ENCODE measurements at regions not wholly inside any gene's neighbourhood (a gene's known extent, or its start where the extent isn't known, plus 50 kb on each side); places are given as distances from the start of the nearest gene placed in this dataset.

DNA sequence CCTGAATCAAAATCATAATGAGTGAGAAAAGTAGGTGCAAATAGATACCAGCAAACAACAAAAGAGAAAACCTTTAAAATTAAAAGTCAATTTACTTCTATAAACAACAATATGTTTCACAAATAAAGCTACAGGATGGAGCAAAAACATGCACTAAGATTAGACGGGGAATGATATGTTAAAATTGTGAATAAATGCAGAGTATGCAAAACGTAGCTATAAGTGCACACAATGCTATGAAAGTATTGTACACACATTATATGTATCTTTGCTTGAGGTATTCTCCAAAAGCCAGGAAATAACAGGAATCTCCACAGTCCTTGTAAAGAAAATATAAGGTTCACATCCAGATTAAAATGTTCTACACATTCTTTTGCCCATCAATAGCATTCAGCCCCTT, 523.9 kb downstream of the EFNB2 start:
- no peak for DNase-seq

DNA sequence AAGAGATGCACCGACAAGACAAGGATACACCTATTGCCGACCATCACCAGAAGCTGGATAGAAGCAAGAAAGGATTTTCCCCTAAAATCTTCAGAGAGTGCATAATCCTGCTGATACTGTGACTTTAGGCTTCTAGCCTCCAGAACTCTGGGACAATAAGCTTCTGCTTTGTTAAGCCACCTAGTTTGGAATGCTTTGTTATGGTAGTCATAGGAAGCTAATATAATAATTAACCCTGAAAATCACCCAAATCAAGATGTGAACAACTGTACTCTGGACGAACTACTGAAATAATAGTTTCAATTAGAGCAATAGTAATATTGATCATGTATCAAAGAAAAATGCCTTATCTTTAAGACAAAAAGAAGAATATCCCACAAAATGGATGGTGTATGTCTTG, 524.6 kb downstream of the EFNB2 start:
- no peak for DNase-seq

DNA sequence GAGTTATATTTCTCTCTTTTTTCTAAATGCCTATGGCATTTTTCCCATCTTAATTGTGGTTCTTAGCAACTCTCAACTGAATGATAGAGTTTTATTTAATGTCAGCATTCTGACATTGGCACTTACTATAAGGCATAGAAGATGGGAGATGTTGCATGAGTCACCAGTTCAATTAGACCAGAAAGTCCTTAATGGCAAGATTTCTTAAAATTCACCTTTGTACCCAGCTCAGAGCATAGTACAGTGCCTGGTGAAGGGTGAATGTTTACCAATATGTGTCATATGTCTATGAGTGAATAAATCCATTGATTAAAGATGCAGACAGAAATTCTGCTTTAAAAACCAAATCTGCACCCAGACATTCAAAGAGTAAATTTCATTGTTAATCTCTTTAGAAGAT, 526.9 kb downstream of the EFNB2 start:
- no peak for DNase-seq

DNA sequence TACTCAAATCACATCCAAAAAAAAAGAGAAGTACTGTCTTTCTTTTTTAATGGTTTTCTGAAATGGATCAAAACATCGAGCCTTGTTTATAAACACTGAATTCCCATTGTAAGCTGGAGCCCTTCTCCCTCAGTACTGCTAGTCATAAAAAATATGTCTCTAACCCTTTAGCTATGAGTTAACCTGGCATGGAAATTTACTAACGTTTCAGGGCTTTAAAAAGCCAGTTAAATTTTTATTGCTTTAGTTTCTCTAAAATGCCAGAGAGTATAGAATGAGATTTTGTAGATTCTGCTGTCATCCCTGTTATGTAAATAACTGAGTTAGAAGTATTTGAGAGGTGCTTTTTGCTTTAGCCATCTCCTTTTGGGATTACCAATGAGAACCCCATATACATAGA, 528.3 kb downstream of the EFNB2 start:
- DNase-seq = no peak

DNA sequence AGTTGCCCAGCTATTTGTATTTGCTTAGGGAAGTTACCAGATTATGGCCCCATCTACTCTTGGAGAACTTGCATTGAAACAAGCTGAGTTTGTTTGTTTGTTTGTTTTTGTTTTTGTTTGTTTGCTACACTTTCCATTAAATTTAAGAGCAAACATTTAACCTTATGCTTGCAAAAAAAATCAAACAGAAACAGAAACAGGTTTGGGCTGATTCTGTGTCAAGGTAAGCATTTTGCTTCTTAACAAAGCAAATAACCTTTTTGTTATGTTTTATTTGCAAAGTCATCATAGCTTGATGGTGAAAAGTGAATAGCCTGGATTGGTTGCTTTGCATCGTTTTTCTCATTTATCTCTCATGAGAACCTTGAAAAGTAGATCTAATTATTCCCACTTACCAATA, 531.8 kb downstream of the EFNB2 start:
- DNase-seq = no peak

DNA sequence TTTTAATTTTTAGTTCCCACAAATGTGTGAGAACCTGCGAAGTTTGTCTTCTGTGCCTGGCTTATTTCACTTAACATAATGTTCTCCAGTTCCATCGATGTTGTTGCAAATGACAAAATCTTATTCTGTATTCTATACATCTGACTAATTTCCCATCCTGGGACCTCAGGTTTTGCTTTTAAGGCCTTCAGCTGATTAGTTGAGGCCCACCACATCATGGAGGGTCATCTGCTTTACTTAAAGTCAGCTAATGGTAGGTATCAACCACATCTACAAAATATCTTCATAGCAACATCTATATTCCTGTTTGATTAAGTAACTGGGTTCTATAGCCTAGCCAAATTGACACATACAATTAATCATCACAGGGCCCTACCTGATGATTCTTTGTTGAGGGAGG, 534.0 kb downstream of the EFNB2 start:
- no peak for DNase-seq

DNA sequence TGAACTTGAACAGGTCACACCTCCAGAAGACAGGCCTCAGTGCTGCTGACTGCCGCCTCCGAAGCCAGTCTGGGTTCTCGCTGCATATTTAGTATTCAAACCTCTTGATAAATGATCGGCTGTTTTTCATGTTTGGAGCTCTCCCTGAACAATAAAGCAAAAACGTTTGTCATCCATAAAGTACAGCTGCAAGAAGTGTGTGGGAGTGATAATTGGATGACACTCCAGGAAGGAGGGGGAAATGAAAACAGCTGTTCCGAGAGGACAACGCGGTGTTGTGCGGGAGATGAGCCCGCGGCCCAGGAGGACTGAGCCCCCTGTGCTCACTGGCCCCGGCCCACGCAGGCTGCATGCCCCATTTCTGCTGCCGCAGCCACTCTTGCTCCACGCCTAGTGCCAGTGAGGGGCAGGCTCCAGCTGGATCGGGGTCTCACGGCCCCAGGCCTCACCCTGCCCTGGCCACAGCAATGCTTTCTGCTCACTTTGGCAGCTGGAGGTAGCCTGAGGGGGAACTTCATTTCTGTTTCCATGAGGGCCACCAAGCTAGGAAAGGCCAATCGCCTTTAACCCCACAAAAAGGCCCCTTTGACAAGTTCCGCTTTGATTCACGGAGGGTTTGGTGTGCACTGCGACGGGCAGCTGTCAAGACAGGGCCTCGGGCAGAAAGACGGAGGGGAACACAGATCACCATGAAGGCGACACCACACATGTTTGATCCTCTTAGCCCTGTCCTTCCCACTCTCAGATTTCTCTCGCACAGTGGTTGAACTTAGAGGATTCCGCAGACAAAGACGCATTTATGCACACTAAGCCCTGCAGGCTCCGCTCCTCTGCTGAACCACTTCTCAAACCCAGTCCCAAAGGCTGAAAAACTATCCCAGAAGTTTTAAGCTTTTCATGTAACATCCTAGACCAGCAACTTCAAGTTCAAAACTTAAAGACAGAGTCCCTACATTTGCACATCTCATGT, 537.6 kb downstream of the EFNB2 start:
- DNase-seq = no peak

DNA sequence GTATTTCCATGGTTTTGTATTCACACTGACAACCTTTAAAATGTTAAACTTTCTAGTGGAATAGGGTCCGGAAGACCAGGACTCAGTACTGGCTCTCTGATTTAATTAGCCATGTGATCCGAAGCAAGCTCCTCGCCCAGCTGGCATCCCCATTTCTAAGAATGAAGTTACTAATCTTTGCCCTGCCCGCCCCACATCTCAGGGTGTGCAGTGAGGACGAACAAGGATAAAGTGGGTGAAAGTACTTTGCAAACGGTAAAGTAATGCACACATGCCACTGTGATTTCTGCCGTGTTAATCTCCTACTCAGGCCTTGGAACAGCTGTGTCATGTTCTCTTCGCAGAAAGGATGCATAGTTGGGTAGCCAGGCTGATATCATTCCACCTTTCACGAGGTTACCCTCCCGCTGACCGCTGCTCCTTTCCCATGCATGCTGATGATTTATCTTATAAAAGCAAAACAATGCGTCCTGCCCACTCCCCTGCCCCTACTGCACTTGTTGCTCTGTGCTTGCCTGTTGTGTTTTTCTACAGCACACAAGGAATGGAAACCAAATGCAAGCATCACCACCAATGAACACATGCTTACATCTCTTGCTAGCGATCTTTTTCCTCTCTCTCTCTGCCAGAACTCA, 539.0 kb downstream of the EFNB2 start:
- no peak for DNase-seq

DNA sequence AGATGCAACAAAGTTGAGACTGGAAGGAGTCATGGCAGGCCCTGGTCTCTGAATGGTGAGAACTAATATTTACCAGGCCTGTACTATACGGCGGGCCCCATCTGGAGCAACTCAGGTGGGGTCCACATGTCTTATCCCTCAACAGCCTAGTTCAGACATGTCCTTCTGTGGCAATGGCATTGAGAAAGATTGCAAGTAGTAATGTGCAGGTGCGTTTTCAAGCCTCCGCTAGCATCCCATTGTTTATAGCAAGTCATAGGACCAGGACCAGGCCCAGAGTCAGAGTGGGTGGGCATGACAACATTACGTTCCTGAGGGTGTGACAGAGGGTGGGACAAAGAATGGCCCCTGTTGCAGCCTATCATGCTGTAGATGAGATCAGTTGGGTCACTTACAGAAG, 541.1 kb downstream of the EFNB2 start:
- no peak for DNase-seq

DNA sequence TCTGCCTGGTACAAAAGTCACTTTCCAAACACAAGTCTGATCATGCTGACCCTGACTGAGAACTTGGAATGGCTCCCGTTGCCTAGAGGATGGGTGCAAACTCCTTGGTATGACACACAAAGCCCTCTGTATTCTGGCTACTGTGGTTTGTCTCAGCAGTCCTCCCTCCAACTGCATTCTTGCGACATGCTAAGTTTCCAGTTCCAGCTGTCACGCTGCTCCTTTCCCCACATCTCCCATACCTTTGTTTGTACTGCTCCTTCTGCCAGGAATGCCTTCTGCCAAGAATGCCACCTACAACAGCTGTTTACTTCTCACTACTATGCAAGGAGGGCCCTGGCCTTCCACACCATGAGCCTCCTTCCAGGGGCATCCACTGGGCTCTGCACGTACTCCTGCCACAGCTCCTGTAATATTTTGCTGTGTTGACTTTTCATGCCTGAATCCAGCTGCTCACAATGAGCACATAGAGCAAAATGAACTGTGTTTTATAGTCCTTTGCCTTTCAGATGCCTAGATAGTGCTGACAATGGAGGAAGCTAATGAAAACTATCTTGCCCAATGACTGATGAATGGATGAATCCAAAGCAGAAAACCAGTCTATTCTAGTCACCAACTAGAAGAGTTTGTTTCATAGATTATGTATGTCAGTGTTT, 543.7 kb downstream of the EFNB2 start:
- DNase-seq = no peak

DNA sequence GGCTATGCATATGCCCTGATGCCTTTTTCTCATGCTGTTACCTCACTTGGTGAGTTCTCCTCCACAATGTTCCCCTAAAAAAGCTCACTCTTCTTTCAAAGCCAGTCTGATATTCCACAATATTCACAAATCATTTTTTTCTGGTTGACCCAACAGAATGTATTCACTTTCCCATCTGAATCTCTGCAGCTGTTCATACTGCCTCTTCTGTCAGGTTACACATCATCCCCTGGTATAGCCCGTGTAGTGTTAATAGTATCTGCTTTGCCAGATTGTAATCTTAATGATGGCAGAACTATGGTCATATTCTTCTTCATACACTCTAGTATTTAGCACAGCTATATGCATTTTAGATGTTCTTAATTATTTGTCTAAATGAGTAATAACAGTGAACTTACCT, 544.3 kb downstream of the EFNB2 start:
- DNase-seq = no peak

DNA sequence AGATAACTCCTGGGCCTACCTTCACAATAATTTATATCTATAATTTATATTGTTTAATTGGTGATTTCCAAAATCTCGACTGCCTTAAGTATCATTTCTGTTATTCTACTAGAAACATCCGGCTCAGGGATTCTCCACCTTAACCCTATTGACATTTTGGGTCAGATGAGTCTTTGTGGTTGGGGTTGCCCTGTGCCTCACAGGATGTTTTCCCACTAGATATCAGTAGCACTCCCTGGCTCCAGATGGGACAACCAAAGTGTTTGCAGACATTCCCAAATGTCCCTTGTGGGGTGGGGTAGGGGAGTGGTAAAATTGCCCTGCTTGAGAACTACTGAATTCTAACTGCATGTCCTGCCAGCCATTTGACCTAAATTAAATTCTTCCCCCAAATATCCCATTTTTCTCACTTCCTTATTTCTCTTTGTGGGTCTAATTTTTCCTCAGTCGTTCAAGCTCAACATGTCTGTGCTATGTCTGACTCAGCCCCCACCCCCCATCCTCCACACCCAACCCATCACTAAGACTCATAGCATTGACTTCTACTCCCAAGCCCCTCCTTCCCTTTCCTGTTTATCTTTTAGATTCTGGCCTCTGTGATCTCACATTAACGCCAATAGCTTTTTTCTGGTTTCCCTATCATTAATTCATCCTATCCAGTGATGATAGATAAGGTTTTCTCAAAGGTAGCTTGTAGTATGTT, 545.1 kb downstream of the EFNB2 start:
- no peak for DNase-seq

DNA sequence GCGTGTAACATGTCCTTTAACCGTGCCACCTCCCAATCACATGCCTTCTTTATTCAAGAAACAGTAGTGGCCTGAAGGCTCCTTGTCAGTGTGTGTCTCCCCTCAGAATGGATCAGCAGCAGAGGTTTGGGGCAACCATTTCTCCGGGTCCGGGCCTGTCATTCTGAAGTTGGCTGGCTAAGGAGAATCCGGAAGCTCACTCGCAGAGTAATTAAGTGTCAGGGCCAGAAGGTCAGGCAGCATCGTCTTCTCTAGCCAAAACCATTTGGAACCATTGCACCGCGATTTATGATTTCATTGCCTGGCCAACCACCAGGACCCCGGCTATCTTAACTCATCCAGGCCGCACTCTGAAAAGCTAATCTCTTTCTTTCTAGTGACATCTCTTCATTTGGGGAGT, 550.8 kb downstream of the EFNB2 start:
- no peak for DNase-seq

DNA sequence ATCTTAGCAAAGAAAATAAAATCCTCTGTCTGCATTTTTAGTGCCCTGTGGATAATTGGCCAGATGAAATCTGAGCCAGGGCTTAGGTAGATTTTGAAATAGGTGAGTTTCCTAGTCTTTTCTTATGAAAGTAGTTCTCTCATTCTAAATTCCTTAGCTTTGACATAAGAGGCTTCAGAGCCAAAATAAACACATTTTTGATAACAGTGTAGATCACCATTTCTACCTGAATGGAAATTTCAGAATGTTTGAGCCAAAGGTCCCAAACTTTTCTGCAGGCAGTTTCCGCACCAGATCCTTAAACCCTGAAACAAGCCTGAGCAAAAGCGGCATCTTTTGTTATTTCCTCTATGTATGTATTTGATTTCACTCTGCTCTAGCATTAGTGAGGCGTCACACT, 551.2 kb downstream of the EFNB2 start:
- DNase-seq = no peak

DNA sequence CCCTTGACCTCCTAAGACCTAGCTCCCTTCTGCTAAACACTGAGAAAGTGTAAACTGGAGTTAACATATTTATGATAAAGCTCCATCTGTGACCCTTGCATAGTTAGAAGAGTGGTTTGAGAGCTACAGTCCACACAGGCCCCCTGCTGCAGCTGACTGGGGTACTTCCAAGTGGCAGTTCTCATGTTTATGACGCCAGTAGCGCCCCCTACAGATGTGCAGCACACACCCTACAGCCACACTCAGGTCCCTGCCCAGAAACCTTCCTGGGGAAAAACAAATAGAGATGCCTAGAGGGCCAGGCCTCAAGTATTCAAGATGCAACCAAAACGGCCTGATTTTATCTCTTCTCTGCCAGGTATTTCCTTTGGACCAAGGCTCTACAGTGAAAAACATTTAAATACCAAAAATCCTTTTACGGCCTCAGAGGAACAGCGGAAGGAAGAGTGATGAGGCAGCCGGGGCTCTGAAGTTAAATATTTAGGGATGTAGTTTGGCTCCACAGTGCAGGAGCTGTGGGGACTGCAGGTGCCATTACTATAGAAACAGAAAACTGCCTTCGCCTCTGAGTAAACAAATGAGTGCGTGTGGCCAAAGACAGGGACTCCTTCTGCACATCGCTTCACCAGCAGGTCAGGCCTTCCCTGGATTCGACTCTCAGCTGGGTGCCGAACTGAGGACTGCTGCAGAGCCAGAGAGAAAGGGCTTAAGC, 553.1 kb downstream of the EFNB2 start:
- DNase-seq = no peak

DNA sequence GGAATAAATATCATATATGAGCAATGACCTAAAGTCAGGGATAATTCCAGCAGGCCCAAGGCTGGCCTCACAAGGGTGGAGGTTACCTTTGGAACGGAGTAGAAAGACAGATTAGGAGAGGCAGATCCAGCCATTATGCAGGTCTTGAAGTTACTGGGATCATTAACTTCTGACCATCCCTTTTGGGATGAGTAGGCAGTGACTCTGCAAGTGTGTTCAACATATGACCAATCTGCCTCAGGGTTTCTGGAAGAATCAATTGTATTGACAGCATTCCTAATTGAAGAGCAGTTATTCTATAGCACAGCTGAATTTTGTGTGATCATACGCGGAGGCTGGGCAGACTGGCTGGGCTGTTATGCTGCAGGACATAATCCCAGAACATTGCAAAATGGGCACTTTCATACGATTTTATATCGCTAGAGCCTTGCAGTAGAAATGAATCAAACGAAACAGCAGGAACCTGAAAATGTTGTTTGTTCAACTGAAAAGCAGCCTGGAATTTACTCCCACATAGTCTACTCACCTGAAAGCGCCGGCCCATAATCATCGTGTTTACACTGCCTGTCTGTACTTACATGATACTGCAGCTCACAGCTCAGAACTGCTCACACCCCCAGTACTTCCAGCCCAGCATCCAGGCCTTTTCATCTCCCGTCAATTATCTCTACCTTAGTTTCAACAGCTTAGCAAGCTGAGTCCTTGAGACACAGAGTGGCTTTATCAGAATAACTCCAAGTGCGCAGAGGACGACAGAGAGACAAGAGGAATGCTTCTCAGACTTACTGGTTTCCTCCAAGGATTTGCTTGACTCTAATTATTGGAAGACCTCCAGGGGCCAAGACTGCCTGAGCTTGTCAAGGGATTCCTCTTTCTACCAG, 556.1 kb downstream of the EFNB2 start:
- DNase-seq = no peak

DNA sequence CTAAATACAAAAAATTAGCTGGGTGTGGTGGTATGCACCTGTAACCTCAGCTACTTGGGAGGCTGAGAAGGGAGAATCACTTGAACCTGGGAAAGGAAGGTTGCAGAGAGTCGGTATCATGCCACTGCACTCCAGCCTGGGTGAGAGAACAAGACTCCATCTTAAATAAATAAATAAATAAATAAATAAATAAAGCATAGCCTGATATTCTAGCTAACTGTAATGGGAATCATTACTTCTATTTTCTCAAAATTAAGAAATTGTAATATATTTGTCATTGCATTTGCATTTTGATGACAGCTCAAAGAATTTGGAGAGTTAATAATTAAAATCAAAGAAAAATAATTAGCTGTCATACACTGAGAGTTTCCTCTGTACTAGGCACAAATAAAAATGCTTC, 561.1 kb downstream of the EFNB2 start:
- no peak for DNase-seq

DNA sequence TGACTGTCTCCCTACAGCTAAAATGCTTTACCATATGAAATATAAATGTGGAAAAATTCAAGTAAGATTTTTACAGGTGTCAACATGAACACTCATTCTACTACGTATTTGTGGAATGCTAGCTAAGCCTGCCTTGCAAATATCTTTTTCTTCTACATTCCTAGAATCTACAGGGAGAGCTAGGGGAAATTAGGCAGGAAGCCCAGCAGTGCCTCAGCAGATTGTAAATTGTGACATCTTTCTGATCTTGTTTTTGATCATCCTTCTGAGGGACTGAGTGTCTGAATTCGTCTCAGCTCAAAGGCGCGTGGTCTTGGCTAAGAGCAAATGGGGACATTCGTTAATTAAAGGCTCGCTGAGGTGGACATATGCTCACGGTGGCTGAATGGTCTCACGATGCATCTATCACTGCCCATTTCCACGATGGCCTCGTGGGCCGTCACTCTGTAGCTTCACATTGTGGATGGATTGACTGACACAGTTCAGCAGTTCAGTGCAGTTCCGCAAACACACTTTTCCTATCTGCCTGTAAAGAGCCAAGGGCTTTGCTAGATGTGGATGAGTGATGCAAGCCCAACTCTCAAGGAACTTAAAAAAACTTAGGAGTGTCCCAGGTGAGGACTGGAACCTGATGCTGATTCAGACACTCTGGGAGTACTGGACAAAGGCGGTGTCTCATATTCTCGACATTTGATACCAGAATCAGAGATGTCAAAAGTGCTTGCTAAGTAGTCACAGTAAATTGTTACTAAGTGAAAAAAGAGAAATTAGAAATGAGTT, 562.5 kb downstream of the EFNB2 start:
- no peak for DNase-seq

DNA sequence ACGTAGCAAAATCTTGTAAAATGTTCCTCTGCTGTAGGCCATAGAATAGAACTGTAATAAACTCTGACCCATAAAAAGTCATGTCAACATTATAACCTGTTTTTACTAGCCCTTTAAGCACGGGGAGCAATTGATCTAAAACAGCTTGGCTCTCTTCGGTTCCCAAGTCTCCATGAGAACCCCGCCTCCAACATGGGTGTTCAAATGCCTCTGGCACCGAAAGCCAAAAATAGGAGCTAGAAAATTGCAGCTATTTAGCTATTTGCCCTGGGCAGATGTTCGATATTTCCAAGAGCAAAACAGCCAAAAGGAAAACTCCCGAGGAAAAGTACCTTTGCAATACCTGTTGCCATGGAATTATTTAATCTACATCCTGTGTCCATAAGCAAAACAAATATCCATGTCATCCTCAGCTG, 563.1 kb downstream of the EFNB2 start:
- no peak for DNase-seq

DNA sequence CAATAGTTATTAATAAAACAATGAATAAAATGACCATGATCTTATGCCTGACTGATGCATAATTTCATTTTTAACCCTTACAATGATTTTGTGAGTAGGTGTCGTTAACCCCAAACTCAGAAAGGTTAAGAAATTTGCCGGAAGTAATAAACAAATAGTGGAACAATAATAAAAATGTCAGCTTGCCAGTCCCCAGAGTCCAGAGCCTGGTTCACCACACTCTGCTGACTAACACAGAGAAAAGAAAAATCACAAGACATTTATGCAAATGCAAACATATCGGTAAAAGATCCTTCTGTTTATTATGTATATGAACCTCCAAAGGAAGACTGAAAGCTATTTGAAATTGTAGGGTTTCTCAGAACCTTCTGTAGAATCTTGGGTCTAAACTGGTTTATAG, 563.7 kb downstream of the EFNB2 start:
- no peak for DNase-seq

DNA sequence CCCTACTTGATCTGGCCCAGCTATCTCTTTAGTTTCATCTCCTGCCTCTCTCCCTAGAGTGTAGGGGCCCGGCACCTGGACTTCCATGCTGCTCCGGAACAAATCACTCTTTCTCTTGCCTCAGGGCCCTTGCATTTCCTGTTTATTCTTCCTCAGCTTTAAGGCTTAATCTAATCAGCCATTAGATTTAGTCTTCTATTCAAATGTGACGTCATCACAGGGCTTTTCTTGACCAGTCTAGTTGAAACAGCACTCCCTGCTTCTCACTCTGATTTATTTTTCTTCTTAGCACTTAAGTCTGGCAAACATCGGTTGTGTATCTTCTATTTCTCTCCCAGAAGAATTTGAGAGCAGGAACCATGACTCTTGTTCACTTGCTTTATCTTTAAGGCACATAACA, 564.1 kb downstream of the EFNB2 start:
- no peak for DNase-seq
